Sigmoid colon (tissue), 6 donors: ENCODE measurements at regions not wholly inside any gene's neighbourhood (a gene's known extent, or its start where the extent isn't known, plus 50 kb on each side); places are given as distances from the start of the nearest gene placed in this dataset.

ENCODE experiments used
- DNase-seq: peaks from one replicate; pipeline ENCODE4 v3.0.0-alpha.2; 2019
- H3K27ac ChIP-seq, 4 donors: fragments of 200-600 bp; sonication (generic); one replicate each; pipeline ENCODE4 v1.5.1; 2016 to 2019; ENCODE audit warnings: mild to moderate bottlenecking in 1 of 4
- H3K27me3 ChIP-seq, 3 donors: fragments of 200-600 bp; sonication (generic); one replicate each; pipeline ENCODE4 v1.5.1; 2019; ENCODE audit warnings: mild to moderate bottlenecking in 1 of 3
- H3K36me3 ChIP-seq, 4 donors: fragments of 200-600 bp; sonication (generic); one replicate each; pipeline ENCODE4 v1.5.1; 2016 to 2019
- H3K4me1 ChIP-seq, 4 donors: fragments of 200-600 bp; sonication (generic); one replicate each; pipeline ENCODE4 v1.5.1; 2017 to 2019
- H3K4me3 ChIP-seq, 4 donors: fragments of 200-600 bp; sonication (generic); one replicate each; pipeline ENCODE4 v1.5.1; 2017 to 2019; ENCODE audit warnings: mild to moderate bottlenecking in 2 of 4, moderate library complexity in 1 of 4
- H3K9me3 ChIP-seq, 4 donors: fragments of 200-600 bp in 3 of 4; sonication (generic) in 3 of 4; one replicate each; pipeline versions ENCODE4 v1.5.1 to v1.6.1; 2013 to 2019
- EP300 ChIP-seq, 4 donors: sonication (generic); formaldehyde crosslinking; IDR thresholded peaks; one replicate each; pipeline ENCODE4 v1.6.1; 2017; ENCODE audit warnings: antibody characterized with exemption in 4 of 4
- POLR2A ChIP-seq, 2 donors: fragments of 450-650 bp; IDR thresholded peaks; one replicate each; pipeline ENCODE4 v1.6.1; 2016; ENCODE audit warnings: antibody characterized with exemption in 2 of 2, mild to moderate bottlenecking in 2 of 2, moderate library complexity in 2 of 2
- POLR2AphosphoS5 ChIP-seq, 4 donors: sonication (generic); formaldehyde crosslinking; IDR thresholded peaks; one replicate each; pipeline ENCODE4 v1.6.1; 2017; ENCODE audit warnings: antibody characterized with exemption in 4 of 4
- WGBS, 2 donors: extraction: QIAGEN DNeasy Blood & Tissue Kit; methylation state at CpG; one replicate each; pipeline ENCODE4 v1.1.7; 2013; 5-methylcytosine and 5-hydroxymethylcytosine counted together
- intact Hi-C: fragments of 100-400 bp; cut with DNase I; formaldehyde crosslinking; loops from one replicate; pipeline ENCODE4 v1.15.1; 2023
- TF ChIP-seq, protein P1 (sequence below), 4 experiments: fragments of 450-650 bp in 3 of 4; fragments of 200-600 bp in 1 of 4; IDR thresholded peaks; one replicate each; pipeline ENCODE4 v1.5.1; 2016 to 2019; ENCODE audit warnings: antibody characterized with exemption in 4 of 4, mild to moderate bottlenecking in 3 of 4, moderate library complexity in 2 of 4
- donor health status: healthy with polysubstance abuse.
- donor health status: healthy.

DNA sequence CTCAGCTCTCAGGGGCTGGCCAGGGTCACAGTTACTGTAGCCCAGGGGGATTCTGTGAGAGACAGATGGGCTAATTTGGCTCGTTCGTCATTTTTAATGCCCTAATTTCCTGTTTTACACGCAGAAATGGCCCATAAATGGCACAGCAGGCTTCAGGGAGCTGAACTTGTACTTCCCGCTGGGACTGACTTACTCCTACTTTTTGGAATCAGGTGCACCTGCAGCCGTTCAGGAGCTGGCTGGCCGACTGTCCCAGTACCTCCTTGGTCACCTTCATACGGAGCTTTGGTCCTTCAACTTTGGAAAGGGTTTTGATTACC, 62.4 kb upstream of the URI1 start:
- intact Hi-C loops = no loop called here

DNA sequence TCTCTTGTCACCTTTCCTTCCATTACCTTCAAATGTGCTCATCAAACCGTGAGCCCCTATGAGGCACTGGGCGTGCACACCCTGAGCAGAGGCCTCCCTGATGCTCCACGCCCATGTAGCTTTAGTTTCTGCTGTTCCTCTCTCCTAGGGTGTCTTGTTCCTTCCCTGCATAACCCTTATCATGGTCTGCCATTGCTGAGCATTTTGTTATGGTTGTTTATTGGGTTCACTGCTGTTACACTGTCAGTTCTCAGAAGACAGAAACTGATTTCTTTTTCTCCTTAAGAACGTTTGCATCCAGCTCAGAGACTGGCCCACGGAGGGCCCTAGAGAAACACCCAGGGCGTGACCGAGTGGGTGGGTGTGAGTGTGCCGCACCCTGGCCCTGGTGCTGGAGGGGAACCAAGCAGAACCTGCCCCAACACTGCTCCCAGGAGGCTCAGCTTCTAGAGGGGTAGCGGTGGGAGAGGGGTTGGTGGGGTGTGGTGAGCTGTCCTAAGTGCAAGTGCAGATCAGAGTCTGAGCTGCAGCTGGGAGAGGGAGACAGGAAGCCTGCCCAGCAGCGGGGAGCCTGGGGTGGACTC, 61.4 kb upstream of the URI1 start:
- Histone ChIP-seq H3K36me3 (no peaks in the 10 kb centered on the region), H3K4me3 (no peak overlapping the region), H3K4me1 (peaks cover 0 to 2% (median under 1%) of the 10 kb centered on the region in 4 donors), H3K27ac (no peak overlapping the region), H3K27me3 (peaks cover 0 to 28% (median 5%) of the 10 kb centered on the region in 3 donors), H3K9me3 (no peaks in the 10 kb centered on the region)
- peak; percentile 50 for DNase-seq
- intact Hi-C loops = no loop called here
- TF ChIP-seq, protein P1, sequence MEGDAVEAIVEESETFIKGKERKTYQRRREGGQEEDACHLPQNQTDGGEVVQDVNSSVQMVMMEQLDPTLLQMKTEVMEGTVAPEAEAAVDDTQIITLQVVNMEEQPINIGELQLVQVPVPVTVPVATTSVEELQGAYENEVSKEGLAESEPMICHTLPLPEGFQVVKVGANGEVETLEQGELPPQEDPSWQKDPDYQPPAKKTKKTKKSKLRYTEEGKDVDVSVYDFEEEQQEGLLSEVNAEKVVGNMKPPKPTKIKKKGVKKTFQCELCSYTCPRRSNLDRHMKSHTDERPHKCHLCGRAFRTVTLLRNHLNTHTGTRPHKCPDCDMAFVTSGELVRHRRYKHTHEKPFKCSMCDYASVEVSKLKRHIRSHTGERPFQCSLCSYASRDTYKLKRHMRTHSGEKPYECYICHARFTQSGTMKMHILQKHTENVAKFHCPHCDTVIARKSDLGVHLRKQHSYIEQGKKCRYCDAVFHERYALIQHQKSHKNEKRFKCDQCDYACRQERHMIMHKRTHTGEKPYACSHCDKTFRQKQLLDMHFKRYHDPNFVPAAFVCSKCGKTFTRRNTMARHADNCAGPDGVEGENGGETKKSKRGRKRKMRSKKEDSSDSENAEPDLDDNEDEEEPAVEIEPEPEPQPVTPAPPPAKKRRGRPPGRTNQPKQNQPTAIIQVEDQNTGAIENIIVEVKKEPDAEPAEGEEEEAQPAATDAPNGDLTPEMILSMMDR (IDR thresholded peaks at IDR 0.05) = no peak
- TF ChIP-seq POLR2A (IDR thresholded peaks at IDR 0.05) = no peak
- no peak for TF ChIP-seq EP300 (IDR thresholded peaks at IDR 0.05)
- TF ChIP-seq POLR2AphosphoS5 (IDR thresholded peaks at IDR 0.05) = no peak
- WGBS, 2 donors = 22 to 55% methylated on average over 10 of the region's 10 CpGs

More for the DNA sequence above, 62.4 kb upstream of the URI1 start:
- H3K9me3 ChIP-seq = no peaks in the 10 kb centered on the region
- no peak overlapping the region for H3K27ac ChIP-seq
- no peaks in the 10 kb centered on the region for H3K36me3 ChIP-seq
- DNase-seq = no peak
- peaks cover 0 to 24% (median 5%) of the 10 kb centered on the region in 3 donors for H3K27me3 ChIP-seq
- H3K4me1 ChIP-seq = peaks cover 0 to 12% (median 6%) of the 10 kb centered on the region in 4 donors
- no peak for TF ChIP-seq POLR2AphosphoS5 (IDR thresholded peaks at IDR 0.05)
- TF ChIP-seq, protein P1 (IDR thresholded peaks at IDR 0.05) = no peak
- TF ChIP-seq EP300 (IDR thresholded peaks at IDR 0.05) = no peak
- no peak for TF ChIP-seq POLR2A (IDR thresholded peaks at IDR 0.05)
- WGBS, 2 donors = 64 to 68% methylated on average over 7 of the region's 7 CpGs
- no peak overlapping the region for H3K4me3 ChIP-seq

DNA sequence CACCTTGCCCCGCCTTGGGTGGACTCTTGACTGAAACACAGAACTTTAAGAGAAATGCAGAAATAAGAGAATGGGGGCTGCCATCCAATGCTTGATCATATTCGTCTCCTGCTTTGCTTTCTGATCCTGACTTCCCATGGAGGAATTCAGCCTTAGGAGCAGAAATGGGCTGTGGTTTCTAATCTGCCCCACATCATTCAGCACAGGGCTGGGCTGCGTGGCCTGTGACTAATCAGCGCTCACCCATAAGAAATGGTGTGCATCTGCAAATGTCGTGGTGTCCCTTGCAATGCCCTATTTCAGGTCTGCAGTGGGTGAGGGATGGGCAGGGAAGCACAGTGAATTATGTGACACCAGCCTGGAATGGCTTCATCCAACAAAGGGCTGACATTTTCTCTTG, 60.7 kb upstream of the URI1 start:
- Histone ChIP-seq H3K9me3 (no peaks in the 10 kb centered on the region), H3K27ac (no peak overlapping the region), H3K36me3 (no peaks in the 10 kb centered on the region), H3K4me3 (no peak overlapping the region), H3K27me3 (peaks cover 0 to 36% (median 5%) of the 10 kb centered on the region in 3 donors), H3K4me1 (no peaks in the 10 kb centered on the region)
- TF ChIP-seq, protein P1 (IDR thresholded peaks at IDR 0.05) = no peak
- TF ChIP-seq EP300 (IDR thresholded peaks at IDR 0.05) (no peak), POLR2A (IDR thresholded peaks at IDR 0.05) (no peak), POLR2AphosphoS5 (IDR thresholded peaks at IDR 0.05) (no peak)
- DNase-seq = peak; percentile 17
- 80 to 87% methylated on average over 5 of the region's 5 CpGs for WGBS, 2 donors
- intact Hi-C loops = no loop called here

DNA sequence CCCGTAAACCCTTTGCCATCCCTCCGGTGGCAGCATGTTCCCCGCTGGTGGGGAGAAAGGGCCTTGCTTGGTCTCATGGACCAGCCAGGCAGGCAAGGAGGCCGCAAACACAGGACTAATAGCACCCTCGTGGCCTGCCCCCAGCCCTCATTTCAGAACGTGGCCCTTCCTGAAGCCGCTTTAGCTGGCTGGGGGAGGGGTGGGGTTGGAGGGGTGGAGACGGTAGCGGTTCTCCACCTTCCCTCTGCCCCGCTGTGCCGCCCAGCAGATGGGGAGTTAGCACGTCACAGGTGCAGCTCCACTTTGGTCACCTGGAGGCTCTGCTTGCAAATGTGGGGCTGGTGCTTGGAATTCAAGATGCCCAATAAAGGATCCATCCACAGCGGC, 59.3 kb upstream of the URI1 start:
- H3K27ac ChIP-seq = no peak overlapping the region
- H3K36me3 ChIP-seq = no peaks in the 10 kb centered on the region
- H3K4me1 ChIP-seq = no peaks in the 10 kb centered on the region
- H3K9me3 ChIP-seq = no peaks in the 10 kb centered on the region
- no peak for TF ChIP-seq POLR2A (IDR thresholded peaks at IDR 0.05)
- TF ChIP-seq, protein P1 (IDR thresholded peaks at IDR 0.05) = no peak
- TF ChIP-seq POLR2AphosphoS5 (IDR thresholded peaks at IDR 0.05) = no peak
- no peak for TF ChIP-seq EP300 (IDR thresholded peaks at IDR 0.05)
- WGBS, 2 donors = 61 to 79% methylated on average over 13 of the region's 13 CpGs
- H3K4me3 ChIP-seq = no peak overlapping the region
- H3K27me3 ChIP-seq = peaks cover 0 to 36% (median 5%) of the 10 kb centered on the region in 3 donors
- intact Hi-C loops = no loop called here
- DNase-seq = peak; percentile 53

DNA sequence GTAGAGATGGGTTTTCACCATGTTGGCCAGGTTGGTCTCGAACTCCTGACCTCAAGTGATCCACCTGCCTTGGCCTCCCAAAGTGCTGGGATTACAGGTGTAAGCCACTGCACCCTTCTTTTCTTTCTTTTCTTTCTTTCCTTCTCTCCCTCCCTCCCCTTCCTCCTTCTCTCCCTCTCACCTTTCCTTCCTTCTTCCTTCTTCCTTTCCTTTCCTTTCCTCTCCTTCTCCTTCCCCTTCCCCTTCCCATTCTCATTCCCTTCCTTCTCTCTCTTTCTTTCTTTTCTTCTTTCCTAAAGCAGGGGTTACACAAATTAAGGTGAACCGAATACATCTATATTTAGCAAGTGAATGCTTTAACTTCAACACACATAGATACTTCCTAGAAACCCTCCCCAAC, 58.0 kb upstream of the URI1 start:
- WGBS, 2 donors = 74 to 88% methylated on average over 2 of the region's 2 CpGs
- H3K27ac ChIP-seq = no peak overlapping the region
- H3K9me3 ChIP-seq = no peaks in the 10 kb centered on the region
- TF ChIP-seq, protein P1 (IDR thresholded peaks at IDR 0.05) = no peak
- TF ChIP-seq POLR2A (IDR thresholded peaks at IDR 0.05) (no peak), EP300 (IDR thresholded peaks at IDR 0.05) (no peak), POLR2AphosphoS5 (IDR thresholded peaks at IDR 0.05) (no peak)
- no peaks in the 10 kb centered on the region for H3K4me1 ChIP-seq
- H3K27me3 ChIP-seq = peaks cover 0 to 36% (median 5%) of the 10 kb centered on the region in 3 donors
- no peaks in the 10 kb centered on the region for H3K36me3 ChIP-seq
- intact Hi-C loops = no loop called here
- DNase-seq = no peak
- H3K4me3 ChIP-seq = no peak overlapping the region
